GM23338 (cell line): ENCODE measurements at regions not wholly inside any gene's neighbourhood (a gene's known extent, or its start where the extent isn't known, plus 50 kb on each side); places are given as distances from the start of the nearest gene placed in this dataset.

ENCODE experiments used
- ATAC-seq: fragments of 200-7000 bp; cut with Tn5 transposase; 3 replicates; pipeline ENCODE4 v1.9.1; 2020
- DNase-seq: peaks from one replicate; pipeline ENCODE4 v3.0.0-alpha.2; 2015; ENCODE audit warnings: low spot score
- H2AFZ ChIP-seq: fragments of 200-600 bp; sonication (generic); 2 replicates; pipeline ENCODE4 v1.8.0; 2016; ENCODE audit warnings: antibody characterized with exemption, mild to moderate bottlenecking, moderate library complexity
- H3F3A ChIP-seq: fragments of 200-600 bp; sonication (generic); replicated peaks from 2 replicates; pipeline ENCODE4 v1.8.0; 2017; ENCODE audit warnings: antibody characterized with exemption, mixed run types, low read depth
- H3K27ac ChIP-seq: fragments of 200-600 bp; sonication (generic); 2 replicates; pipeline ENCODE4 v1.6.1; 2016; ENCODE audit warnings: low read depth
- H3K27me3 ChIP-seq: fragments of 200-600 bp; sonication (generic); 2 replicates; pipeline ENCODE4 v1.8.0; 2016; ENCODE audit warnings: mild to moderate bottlenecking, mixed run types, moderate library complexity; ENCODE audit not compliant: insufficient read depth
- H3K36me3 ChIP-seq: fragments of 200-600 bp; sonication (generic); 2 replicates; pipeline ENCODE4 v1.8.0; 2016; ENCODE audit warnings: mild to moderate bottlenecking; ENCODE audit not compliant: insufficient read depth
- H3K4me1 ChIP-seq: fragments of 200-600 bp; sonication (generic); 2 replicates; pipeline ENCODE4 v1.8.0; 2016; ENCODE audit warnings: mild to moderate bottlenecking, moderate library complexity; ENCODE audit not compliant: insufficient read depth
- H3K4me2 ChIP-seq: fragments of 200-600 bp; sonication (generic); 2 replicates; pipeline ENCODE4 v1.7.1; 2017; ENCODE audit warnings: mixed run types
- H3K4me3 ChIP-seq: fragments of 200-600 bp; sonication (generic); 2 replicates; pipeline ENCODE4 v1.6.1; 2016; ENCODE audit warnings: mixed run types
- H3K79me2 ChIP-seq: fragments of 200-600 bp; sonication (generic); replicated peaks from 2 replicates; pipeline ENCODE4 v1.8.0; 2017; ENCODE audit warnings: mild to moderate bottlenecking; ENCODE audit not compliant: insufficient read depth
- H3K9me2 ChIP-seq: fragments of 200-600 bp; sonication (generic); 2 replicates; pipeline ENCODE4 v1.8.0; 2017; ENCODE audit not compliant: insufficient read depth
- H4K20me1 ChIP-seq: fragments of 200-600 bp; sonication (generic); replicated peaks from 2 replicates; pipeline ENCODE4 v1.8.0; 2017; ENCODE audit warnings: mild to moderate bottlenecking; ENCODE audit not compliant: insufficient read depth
- H3K27ac Mint-ChIP-seq: 2 replicates; pipeline ENCODE4 v1.8.0; 2020; ENCODE audit warnings: inconsistent platforms, mild to moderate bottlenecking, moderate library complexity, mixed read lengths
- H3K27me3 Mint-ChIP-seq: 3 replicates; pipeline ENCODE4 v1.8.0; 2022; ENCODE audit warnings: low read depth, mild to moderate bottlenecking, moderate library complexity, mixed read lengths, inconsistent platforms; ENCODE audit not compliant: insufficient read depth, poor library complexity
- H3K36me3 Mint-ChIP-seq: 3 replicates; pipeline ENCODE4 v1.8.0; 2021; ENCODE audit warnings: low read depth, mild to moderate bottlenecking, inconsistent platforms, moderate library complexity, mixed read lengths
- H3K4me1 Mint-ChIP-seq: 3 replicates; pipeline ENCODE4 v1.8.0; 2020; ENCODE audit warnings: mild to moderate bottlenecking, inconsistent platforms, mixed read lengths
- H3K4me3 Mint-ChIP-seq: 3 replicates; pipeline ENCODE4 v1.8.0; 2021; ENCODE audit warnings: moderate library complexity, mild to moderate bottlenecking, inconsistent platforms, mixed read lengths
- H3K9me3 Mint-ChIP-seq: 3 replicates; pipeline ENCODE4 v1.8.0; 2020; ENCODE audit warnings: moderate library complexity, mild to moderate bottlenecking, inconsistent platforms, mixed read lengths
- CREB1 ChIP-seq: fragments of 250-450 bp; sonication (Bioruptor Pico); IDR thresholded peaks from 2 replicates; pipeline ENCODE4 v1.5.0; 2020; ENCODE audit warnings: low read depth, mild to moderate bottlenecking, moderate library complexity
- EZH2 ChIP-seq: fragments of 200-600 bp; sonication (generic); IDR thresholded peaks from one replicate; pipeline ENCODE4 v1.8.0; 2017; ENCODE audit warnings: antibody characterized with exemption, mild to moderate bottlenecking, low read depth; ENCODE audit not compliant: unreplicated experiment
- EZH2phosphoT487 ChIP-seq: fragments of 200-600 bp; sonication (generic); IDR thresholded peaks from one replicate; pipeline ENCODE4 v1.8.1; 2018; ENCODE audit warnings: antibody characterized with exemption; ENCODE audit not compliant: unreplicated experiment
- JUNB ChIP-seq: IDR thresholded peaks from one replicate; pipeline ENCODE4 v1.6.1; 2016; ENCODE audit warnings: antibody characterized with exemption; ENCODE audit not compliant: unreplicated experiment
- NANOG ChIP-seq: IDR thresholded peaks from 2 replicates; pipeline ENCODE4 v1.6.1; 2016; ENCODE audit warnings: antibody characterized with exemption, borderline replicate concordance
- POLR2AphosphoS5 ChIP-seq: IDR thresholded peaks from 2 replicates; pipeline ENCODE4 v1.6.1; 2016; ENCODE audit warnings: antibody characterized with exemption, low read depth
- STAT1 ChIP-seq: IDR thresholded peaks from one replicate; pipeline ENCODE4 v1.6.1; 2016; ENCODE audit warnings: antibody characterized with exemption; ENCODE audit not compliant: unreplicated experiment
- ZNF114 ChIP-seq: fragments of 250-450 bp; sonication (Bioruptor Pico); IDR thresholded peaks from 2 replicates; pipeline ENCODE4 v1.5.0; 2020; ENCODE audit warnings: mild to moderate bottlenecking, moderate library complexity
- ZNF331 ChIP-seq: fragments of 250-450 bp; sonication (Bioruptor Pico); IDR thresholded peaks from 2 replicates; pipeline ENCODE4 v1.5.0; 2020; ENCODE audit warnings: low read depth, mild to moderate bottlenecking, moderate library complexity
- TF ChIP-seq, protein P1 (sequence below): fragments of 250-450 bp; sonication (Bioruptor Pico); IDR thresholded peaks from 2 replicates; pipeline ENCODE4 v1.5.0; 2020; ENCODE audit warnings: mild to moderate bottlenecking, moderate library complexity
- TF ChIP-seq, protein P2 (sequence below): IDR thresholded peaks from one replicate; pipeline ENCODE4 v1.6.1; 2018; ENCODE audit warnings: antibody characterized with exemption; ENCODE audit not compliant: unreplicated experiment
- TF ChIP-seq, protein P3 (sequence below), 2 experiments: fragments of 200-600 bp in 1 of 2; sonication (generic) in 1 of 2; conservative IDR thresholded peaks; 2 replicates each; pipeline versions ENCODE4 v1.5.1 to v1.6.1; 2016 to 2017; ENCODE audit warnings: antibody characterized with exemption in 2 of 2, low read depth in 2 of 2, mild to moderate bottlenecking in 2 of 2, moderate library complexity in 1 of 2
- TF ChIP-seq, protein P4 (sequence below): IDR thresholded peaks from 2 replicates; pipeline ENCODE4 v1.6.1; 2016; ENCODE audit warnings: antibody characterized with exemption

DNA sequence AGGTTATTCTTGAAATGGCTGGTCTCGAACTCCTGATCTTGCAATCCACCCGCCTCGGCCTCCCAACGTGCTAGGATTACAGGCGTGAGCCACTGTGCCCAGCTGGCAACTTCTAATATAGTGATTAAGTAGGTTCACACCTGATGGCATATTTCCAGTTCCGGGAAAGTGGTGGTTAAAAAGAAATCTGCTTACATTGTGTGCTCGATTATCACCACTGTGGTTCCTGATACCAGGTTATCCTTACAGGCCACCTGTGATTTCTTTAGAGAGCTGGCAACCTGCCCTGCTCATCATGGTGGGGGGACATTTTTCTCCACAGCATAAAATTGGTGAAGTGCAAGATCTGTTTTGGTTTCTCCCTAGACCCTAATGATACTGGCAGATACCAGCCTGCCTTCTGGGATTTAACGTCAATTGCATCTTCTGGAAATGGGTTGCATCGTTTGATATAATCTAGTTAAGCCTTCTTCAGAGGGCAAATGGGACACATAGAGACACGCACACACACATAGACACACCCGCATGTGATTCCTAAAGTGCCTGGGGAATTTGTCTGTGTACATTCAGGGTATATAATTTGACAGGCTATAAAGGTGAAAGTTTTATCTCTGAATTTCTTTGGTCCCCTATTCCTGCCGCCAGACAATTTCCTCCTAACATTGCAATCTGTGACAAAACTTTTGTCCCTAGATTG is 49.7 kb upstream of the CITED2 start:
- Histone ChIP-seq H2AFZ (no peak overlapping the region), H3F3A (no peaks in the 10 kb centered on the region), H3K36me3 (no peaks in the 10 kb centered on the region), H3K79me2 (no peaks in the 10 kb centered on the region), H3K9me2 (no peaks in the 10 kb centered on the region; the same call in 1 of the 2 replicates), H3K4me3 (no peak overlapping the region), H3K27ac (no peak overlapping the region), H3K27me3 (no peaks in the 10 kb centered on the region), H3K4me1 (peaks cover 11% of the 10 kb centered on the region), H4K20me1 (no peaks in the 10 kb centered on the region), H3K4me2 (no peak overlapping the region)
- DNase-seq (no peak), ATAC-seq (no peak)
- Mint-ChIP-seq H3K9me3 (no peaks in the 10 kb centered on the region), H3K4me3 (no peak overlapping the region), H3K27ac (no peak overlapping the region), H3K36me3 (no peaks in the 10 kb centered on the region), H3K27me3 (no peaks in the 10 kb centered on the region), H3K4me1 (peaks cover 10% of the 10 kb centered on the region; the same call in 2 of the 3 replicates)
- TF ChIP-seq POLR2AphosphoS5 = no peak
- TF ChIP-seq CREB1 (CRISPR knock-in tag) = no peak
- TF ChIP-seq JUNB = no peak
- no peak for TF ChIP-seq EZH2phosphoT487
- no peak for TF ChIP-seq NANOG
- TF ChIP-seq, protein P1, sequence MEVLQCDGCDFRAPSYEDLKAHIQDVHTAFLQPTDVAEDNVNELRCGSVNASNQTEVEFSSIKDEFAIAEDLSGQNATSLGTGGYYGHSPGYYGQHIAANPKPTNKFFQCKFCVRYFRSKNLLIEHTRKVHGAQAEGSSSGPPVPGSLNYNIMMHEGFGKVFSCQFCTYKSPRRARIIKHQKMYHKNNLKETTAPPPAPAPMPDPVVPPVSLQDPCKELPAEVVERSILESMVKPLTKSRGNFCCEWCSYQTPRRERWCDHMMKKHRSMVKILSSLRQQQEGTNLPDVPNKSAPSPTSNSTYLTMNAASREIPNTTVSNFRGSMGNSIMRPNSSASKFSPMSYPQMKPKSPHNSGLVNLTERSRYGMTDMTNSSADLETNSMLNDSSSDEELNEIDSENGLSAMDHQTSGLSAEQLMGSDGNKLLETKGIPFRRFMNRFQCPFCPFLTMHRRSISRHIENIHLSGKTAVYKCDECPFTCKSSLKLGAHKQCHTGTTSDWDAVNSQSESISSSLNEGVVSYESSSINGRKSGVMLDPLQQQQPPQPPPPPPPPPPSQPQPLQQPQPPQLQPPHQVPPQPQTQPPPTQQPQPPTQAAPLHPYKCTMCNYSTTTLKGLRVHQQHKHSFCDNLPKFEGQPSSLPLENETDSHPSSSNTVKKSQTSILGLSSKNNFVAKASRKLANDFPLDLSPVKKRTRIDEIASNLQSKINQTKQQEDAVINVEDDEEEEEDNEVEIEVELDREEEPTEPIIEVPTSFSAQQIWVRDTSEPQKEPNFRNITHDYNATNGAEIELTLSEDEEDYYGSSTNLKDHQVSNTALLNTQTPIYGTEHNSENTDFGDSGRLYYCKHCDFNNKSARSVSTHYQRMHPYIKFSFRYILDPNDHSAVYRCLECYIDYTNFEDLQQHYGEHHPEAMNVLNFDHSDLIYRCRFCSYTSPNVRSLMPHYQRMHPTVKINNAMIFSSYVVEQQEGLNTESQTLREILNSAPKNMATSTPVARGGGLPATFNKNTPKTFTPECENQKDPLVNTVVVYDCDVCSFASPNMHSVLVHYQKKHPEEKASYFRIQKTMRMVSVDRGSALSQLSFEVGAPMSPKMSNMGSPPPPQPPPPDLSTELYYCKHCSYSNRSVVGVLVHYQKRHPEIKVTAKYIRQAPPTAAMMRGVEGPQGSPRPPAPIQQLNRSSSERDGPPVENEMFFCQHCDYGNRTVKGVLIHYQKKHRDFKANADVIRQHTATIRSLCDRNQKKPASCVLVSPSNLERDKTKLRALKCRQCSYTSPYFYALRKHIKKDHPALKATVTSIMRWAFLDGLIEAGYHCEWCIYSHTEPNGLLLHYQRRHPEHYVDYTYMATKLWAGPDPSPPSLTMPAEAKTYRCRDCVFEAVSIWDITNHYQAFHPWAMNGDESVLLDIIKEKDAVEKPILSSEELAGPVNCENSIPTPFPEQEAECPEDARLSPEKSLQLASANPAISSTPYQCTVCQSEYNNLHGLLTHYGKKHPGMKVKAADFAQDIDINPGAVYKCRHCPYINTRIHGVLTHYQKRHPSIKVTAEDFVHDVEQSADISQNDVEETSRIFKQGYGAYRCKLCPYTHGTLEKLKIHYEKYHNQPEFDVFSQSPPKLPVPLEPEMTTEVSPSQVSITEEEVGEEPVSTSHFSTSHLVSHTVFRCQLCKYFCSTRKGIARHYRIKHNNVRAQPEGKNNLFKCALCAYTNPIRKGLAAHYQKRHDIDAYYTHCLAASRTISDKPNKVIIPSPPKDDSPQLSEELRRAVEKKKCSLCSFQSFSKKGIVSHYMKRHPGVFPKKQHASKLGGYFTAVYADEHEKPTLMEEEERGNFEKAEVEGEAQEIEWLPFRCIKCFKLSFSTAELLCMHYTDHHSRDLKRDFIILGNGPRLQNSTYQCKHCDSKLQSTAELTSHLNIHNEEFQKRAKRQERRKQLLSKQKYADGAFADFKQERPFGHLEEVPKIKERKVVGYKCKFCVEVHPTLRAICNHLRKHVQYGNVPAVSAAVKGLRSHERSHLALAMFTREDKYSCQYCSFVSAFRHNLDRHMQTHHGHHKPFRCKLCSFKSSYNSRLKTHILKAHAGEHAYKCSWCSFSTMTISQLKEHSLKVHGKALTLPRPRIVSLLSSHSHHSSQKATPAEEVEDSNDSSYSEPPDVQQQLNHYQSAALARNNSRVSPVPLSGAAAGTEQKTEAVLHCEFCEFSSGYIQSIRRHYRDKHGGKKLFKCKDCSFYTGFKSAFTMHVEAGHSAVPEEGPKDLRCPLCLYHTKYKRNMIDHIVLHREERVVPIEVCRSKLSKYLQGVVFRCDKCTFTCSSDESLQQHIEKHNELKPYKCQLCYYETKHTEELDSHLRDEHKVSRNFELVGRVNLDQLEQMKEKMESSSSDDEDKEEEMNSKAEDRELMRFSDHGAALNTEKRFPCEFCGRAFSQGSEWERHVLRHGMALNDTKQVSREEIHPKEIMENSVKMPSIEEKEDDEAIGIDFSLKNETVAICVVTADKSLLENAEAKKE (CRISPR knock-in tag) = no peak
- no peak for TF ChIP-seq ZNF331
- TF ChIP-seq, protein P2, sequence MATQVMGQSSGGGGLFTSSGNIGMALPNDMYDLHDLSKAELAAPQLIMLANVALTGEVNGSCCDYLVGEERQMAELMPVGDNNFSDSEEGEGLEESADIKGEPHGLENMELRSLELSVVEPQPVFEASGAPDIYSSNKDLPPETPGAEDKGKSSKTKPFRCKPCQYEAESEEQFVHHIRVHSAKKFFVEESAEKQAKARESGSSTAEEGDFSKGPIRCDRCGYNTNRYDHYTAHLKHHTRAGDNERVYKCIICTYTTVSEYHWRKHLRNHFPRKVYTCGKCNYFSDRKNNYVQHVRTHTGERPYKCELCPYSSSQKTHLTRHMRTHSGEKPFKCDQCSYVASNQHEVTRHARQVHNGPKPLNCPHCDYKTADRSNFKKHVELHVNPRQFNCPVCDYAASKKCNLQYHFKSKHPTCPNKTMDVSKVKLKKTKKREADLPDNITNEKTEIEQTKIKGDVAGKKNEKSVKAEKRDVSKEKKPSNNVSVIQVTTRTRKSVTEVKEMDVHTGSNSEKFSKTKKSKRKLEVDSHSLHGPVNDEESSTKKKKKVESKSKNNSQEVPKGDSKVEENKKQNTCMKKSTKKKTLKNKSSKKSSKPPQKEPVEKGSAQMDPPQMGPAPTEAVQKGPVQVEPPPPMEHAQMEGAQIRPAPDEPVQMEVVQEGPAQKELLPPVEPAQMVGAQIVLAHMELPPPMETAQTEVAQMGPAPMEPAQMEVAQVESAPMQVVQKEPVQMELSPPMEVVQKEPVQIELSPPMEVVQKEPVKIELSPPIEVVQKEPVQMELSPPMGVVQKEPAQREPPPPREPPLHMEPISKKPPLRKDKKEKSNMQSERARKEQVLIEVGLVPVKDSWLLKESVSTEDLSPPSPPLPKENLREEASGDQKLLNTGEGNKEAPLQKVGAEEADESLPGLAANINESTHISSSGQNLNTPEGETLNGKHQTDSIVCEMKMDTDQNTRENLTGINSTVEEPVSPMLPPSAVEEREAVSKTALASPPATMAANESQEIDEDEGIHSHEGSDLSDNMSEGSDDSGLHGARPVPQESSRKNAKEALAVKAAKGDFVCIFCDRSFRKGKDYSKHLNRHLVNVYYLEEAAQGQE = no peak
- TF ChIP-seq EZH2 = no peak
- no peak for TF ChIP-seq STAT1
- TF ChIP-seq, protein P3, sequence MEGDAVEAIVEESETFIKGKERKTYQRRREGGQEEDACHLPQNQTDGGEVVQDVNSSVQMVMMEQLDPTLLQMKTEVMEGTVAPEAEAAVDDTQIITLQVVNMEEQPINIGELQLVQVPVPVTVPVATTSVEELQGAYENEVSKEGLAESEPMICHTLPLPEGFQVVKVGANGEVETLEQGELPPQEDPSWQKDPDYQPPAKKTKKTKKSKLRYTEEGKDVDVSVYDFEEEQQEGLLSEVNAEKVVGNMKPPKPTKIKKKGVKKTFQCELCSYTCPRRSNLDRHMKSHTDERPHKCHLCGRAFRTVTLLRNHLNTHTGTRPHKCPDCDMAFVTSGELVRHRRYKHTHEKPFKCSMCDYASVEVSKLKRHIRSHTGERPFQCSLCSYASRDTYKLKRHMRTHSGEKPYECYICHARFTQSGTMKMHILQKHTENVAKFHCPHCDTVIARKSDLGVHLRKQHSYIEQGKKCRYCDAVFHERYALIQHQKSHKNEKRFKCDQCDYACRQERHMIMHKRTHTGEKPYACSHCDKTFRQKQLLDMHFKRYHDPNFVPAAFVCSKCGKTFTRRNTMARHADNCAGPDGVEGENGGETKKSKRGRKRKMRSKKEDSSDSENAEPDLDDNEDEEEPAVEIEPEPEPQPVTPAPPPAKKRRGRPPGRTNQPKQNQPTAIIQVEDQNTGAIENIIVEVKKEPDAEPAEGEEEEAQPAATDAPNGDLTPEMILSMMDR (conservative IDR thresholded peaks at IDR 0.05; ENCODE audit: low read depth in 2 of 2) = no peak
- no peak for TF ChIP-seq ZNF114
- TF ChIP-seq, protein P4, sequence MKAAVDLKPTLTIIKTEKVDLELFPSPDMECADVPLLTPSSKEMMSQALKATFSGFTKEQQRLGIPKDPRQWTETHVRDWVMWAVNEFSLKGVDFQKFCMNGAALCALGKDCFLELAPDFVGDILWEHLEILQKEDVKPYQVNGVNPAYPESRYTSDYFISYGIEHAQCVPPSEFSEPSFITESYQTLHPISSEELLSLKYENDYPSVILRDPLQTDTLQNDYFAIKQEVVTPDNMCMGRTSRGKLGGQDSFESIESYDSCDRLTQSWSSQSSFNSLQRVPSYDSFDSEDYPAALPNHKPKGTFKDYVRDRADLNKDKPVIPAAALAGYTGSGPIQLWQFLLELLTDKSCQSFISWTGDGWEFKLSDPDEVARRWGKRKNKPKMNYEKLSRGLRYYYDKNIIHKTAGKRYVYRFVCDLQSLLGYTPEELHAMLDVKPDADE = no peak
